NCI-H2227 treated with DMSO at 0.1 percent for 48 hours (cell line): ENCODE measurements at regions not wholly inside any gene's neighbourhood (a gene's known extent, or its start where the extent isn't known, plus 50 kb on each side); places are given as distances from the start of the nearest gene placed in this dataset.
A peak's percentile ranks its signal among the peaks of the same experiment; 100 is the strongest.

ENCODE experiments used
- DNase-seq: peaks from one replicate; lab custom pipeline; 2025; lab: John Stamatoyannopoulos, UW

DNA sequence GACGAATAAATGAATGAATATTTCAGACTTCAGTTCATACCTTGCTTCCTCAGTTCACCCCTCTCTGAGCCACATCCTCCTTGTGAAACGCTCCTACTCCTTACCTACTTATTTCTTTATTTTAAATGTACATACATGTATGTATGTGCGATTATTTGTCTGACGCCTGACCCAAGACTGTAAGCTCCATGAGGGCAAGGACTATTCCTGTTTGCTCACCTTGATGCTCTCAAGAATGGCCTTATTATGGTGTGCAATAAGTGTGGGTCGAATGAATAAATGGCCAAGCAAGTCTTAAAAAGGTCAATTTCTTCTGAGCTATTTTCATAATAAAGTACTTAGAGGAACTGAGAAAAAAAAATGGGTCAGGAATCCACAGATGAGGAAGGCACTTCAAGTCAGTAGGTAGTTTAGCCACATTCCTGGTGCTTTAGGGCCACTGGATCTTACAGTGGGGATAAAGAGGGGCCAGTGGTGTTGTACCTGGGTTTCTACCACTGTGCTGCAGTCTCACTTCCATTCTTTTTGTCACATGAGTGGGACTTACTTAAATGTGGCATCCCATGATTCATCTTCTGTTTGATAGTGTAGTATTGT, 74.7 kb downstream of the SDC1 start:
- DNase-seq, result no peak

DNA sequence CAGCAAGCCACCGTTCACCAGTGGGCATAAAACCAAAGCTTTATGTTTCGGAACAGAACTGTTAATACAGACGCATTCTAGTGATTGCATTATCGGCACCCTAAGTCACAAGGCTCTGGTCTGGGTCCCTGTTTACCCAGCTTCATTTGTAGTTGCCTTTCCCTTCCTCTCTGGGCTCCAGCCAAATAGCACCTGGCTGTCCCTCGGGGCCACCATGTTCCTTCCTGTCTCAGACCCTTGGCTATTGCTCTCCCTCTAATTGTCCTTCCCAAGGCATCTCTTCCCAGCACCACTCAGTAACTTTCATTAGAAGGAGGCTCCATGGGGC, 75.3 kb downstream of the SDC1 start:
- DNase-seq, result no peak

DNA sequence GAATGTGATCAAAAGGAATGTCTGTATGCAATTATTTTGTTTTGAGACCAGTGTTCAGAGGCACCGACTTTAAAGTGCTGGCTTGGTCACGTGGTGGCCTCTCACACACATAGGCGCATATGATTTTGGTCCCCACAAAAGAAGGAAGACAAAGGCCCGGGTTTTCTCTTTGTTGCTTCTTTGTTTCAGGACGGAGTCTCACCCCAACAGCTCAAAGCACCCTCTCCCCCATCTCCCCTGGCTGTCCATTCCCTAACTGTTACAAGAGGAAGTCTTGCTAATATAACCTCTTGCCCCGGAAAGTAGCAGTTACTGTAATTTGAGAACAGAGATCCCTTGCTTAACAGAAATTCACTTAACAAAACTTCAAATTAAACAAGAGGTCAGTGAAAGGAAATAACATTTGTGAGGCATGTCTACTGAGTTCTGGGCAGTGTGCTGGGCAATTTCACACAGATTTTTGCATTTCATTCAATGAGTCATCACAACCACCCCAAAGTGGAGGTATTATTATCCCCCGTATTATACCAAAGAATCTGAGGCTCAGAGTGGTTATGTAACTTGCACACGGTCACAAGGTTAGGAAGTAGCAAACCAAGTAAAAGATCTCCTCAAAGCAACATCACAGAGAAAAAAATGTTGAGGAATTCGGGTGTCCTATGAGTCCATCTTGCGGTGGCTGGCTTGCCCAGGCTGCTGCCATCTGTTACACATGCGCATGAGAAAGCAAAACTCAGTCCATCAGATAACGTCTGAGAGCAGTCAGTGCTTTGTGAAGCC, 75.8 kb downstream of the SDC1 start:
- DNase-seq, result no peak

DNA sequence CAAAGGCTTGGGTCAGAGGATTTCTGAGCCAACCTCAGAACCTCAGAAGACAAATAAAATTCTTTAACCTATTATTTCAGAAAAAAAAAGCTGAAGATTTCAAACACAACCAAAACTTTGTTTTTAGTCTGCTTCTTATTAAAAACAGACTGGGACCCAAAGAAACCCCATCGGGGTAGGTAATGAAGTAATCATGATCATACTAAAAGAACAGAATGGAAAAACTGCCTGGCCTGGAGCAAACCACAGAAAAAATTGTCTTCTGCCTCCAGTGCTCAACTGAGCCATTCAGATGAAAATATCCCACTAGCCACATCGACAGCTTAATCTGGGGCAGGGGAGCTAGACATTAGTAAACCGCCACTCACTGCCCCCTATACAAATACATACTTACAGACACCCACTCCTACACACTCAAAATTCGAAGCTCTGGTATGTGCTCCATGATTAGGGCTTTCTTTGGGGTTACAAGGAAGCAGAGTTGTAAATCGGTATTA, 76.5 kb downstream of the SDC1 start:
- DNase-seq, result no peak

DNA sequence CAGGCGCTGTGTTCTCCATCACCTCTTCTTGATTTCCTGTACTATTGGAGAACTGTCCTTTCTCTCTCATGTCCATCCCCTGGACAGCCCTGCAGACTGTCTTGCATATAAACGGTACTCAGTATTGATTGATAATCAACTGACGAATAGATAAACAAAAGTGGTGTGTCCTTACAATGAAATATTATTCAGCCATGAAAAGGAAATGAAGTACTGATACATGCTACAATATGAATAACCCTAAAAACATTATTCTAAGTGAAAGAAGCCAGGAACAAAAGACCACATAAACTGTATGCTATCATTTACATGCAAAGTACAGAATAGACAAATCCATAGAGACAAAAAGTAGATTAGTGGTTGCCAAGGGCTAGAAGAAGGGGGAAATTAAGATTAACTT, 77.6 kb downstream of the SDC1 start:
- DNase-seq, result no peak

DNA sequence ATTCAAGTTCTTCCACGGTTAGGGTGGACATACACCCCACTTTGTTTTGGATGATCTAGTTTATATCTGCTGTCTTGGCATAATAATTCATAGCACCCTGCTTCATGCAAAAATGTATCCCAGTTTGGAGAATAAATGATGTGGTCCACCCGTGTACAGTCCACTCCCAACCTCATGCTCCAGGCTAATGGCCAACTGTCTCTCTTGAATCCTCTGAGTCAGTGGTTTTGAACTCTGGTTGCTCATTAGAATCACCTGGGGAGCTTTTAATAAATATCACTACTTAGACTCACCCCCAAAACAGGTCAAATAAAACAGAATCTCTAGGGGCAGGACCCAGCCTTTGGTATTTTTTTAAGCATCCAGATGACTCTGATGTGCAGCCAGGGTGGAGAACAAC, 78.5 kb downstream of the SDC1 start:
- DNase-seq, result no peak

DNA sequence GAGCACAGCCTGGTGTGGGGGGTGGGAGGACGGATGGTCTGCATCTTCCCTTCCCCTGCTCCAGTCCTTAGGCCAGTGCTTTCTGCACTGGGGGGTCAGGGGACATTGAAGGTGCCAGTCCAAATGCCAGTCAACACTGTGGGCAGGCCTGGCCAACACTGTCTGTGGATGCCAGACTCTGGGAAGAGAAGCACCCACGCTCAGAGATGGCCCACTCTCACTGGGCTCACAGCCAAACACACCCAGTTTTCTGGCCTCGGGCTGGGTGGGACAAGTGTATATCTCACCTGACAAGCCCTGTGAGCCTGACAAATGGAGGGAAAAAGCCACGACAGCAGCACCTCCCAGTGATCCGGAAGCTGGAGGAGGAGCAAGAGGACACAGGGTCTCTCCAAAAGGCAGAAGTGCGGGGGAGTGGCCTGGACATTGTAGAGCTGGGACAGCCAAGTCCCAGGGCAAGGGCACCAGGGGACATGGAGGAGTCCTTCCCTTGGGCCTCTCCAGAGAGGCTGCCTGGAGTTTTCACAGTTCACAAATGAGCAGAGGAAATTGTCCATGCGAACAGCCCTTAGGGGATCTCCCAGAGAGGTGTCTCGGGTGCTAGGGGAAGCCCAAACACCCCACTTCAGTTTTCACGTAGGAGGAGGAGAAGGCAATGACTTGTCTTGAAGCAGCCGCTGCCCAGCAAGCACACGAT, 79.3 kb downstream of the SDC1 start:
- DNase-seq, result no peak

DNA sequence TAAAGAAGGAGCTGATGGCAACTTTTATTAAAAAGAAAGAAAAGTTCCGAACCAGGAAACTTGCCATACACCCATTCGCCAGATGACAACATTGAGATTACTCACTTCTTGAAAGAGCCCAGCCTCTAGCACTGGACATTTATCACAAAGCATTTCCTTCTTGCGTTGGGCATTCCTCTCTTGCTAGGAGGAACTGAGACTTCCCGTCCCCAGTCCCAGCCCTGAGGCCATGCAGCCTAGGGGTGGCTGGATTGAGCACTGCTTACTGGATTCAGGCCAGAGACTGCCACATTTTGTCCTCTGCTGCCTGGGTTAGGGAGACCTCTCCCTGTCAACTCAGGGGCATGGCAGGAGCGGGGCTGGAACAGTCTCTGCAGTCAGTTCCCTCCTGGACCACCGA, 80.1 kb downstream of the SDC1 start:
- no peak for DNase-seq

DNA sequence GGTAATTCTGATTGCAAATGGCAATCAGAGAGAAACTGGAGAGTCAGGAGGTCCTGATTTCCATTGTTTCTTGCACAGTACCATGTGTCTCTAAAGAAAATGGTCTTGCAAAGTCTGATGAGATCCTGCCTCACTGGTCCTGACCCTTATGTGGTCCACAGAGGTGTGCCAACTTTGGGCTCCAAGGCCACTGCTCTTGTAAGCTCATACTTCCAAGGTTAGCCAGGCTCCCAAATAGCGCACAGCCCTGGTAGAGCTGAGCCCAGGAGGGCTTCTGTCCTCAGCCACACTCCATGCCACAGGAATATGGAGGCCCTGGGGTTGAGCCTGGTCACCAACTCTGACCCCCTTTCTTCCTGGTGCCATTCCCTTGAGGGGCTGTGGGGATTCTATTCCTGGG, 80.7 kb downstream of the SDC1 start:
- DNase-seq, result no peak

DNA sequence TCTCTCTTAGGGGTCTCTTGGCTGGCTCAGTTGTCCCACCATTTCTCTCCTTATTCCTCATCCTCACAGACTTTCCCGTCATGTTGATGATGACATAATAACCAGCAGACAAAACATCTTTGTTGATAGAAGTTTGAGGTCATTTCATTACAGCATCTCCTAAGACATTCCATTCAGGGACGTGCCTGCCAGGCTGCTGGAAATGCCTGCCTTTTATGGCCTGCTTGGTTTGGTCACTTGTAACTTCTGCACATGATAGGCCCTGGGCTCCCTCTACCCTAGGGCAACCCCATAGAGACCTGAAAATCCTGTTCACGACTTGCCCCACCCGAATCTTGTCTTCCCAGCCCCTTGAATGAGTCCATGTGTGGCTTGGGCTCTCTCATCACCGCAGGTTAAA, 81.7 kb downstream of the SDC1 start:
- no peak for DNase-seq

DNA sequence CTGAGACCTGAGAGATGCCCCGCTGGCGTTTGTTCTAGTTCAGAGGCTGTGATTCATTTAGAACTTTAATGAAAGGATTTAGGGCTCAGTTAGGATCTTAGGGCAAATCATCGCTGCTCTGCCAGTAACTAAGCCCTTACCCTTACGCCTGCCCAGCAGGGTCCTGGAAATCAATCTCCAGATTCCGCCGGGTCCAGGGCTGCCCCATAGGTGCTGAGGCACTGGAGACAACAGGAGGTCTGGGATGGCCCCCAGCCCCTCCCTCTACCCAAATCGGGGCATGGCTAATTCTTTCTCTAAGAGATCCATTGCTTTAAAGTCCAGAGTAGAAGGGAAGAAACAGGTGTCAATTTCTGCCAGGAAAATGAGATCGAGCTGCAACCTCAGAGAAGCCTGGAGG, 83.1 kb downstream of the SDC1 start:
- no peak for DNase-seq

DNA sequence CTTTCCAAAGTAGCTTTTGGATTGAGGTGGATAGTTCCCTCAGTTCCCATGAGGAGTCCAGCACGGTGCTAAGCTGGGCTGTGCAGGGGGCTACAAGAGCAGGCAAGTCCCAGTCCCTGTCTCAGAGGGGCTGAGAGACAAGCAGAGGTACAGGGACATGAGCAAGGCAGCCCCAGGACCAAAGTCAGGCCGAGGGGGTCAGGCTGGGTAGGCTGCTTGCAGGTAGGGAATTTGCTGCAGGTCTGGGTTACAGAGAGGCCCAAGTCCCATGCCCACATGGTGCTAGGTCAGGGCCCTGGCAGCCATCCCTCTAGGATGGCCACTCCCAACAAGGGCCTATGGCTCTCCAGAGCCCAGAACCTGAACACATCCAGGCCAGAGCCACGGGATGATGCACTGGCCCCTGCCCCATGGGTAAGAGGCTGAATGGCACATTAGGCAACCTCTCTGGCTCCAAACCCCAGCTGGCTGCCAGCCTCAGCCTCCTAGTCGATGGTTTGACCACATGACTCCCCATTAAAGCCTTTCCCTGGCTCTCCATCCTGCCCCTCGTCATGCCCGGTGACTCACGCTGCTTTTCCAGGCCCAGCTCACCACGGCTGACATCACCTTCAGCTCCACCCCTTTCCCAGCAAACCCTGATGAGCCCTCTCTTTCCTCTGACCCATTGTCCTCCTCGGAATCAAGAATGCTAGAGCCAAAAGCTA, 83.7 kb downstream of the SDC1 start:
- no peak for DNase-seq

DNA sequence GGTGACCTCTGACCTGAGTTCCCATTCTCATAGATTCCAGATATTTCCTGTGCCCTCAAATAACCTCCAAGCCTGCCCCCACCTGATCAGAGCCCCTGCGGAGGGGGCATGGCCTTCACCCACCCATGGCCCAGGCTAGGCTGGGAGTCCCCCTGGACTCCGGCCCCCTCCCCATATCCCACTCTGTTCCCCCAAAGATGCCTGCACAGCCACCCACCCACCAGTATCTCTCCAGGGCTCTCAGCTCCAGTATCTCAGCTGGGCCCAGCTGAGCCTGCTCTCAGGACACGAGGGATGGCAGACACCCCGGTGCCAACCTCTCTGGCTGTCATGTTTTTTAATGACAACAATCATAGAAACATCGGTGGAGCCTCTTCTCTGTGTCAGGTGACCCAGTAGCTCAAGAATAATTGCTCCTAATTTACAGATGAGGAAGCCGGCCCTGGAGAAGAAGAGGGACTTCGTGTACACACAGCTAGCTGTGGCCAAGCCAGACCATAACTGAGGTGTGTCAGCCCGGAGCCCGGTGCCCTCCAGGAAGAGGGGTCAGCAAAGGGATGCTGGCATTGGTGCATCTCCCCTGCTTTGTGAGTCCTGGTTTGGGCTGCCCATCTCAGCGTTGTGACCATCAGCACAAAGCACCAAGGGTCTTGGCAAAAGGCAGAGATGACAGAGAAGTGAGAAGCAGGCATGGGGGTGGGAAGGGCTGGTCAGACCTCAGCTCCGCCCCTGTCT, 84.4 kb downstream of the SDC1 start:
- DNase-seq, result no peak

DNA sequence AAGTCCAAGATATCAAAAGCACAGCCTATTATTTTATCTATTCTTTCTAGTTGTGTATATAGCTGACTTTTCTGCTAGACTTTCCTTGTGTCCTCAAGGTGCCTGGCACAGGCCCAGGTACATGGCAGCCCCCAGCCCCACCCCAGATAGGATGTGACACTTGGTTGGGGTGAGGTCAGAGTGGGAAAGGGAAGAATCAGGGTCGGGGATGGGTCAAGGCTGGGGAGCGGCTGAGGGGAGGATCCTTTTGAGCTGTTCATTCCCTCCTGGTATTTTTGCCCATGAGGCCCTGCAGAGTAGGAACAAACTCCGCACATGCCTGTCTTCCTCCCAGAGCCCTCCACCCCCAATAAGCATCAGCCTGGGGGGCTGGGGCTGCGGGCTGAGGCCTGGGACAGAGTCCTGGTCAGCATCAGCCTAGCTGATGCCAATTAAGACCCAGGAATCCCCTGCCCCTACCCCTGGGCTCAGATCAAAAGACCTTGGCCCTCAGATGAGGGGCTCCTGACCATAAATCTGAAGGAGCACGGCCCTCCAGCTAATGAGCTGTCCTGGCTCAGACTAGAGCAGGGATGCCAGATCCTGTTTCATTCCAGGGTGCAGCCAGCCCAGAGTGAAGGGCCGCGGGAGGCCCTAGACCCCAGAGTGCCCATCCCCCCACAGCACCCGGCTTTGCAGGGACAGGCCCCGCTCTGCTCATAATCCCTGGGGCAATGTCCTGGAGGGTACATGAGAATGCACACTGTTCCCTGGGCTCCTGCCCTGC, 85.3 kb downstream of the SDC1 start:
- no peak for DNase-seq

DNA sequence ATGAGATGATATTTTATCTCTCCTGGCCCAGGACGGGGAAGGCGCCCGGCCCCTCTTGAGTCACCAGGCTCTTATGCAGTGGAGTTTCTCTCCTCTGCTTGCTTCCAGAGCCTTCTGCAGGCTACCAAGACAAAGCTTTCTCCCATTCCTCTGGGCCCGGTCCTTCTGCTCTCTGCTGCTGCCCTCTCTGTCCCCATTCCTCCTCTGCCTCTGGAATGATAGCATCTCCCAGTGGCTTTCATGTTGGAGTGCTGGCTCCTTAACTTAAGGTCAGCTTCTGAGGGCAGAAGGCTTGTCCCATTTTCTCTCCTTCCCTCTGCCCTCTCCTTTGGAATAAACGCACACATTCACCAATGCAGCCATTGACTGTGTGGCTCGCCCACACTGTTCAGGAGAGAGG, 86.2 kb downstream of the SDC1 start:
- no peak for DNase-seq

DNA sequence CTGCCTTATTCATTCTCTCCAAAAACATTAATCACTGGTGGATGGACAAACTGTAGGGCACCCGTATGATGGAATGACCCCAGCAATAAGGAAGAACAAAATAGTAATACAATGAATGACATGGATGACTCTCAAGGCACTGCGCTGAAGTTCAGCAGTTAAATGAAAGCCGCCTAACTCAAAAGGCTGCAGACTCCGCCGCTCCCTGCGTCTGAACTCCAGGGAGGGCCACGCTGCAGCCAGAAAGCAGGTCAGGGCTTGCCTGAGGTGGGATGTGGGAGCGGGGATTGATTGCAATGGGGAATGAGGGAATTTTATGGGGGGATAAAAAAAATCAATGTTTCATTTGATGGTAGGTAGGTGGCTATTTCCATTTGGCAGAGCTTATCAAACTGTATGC, 86.5 kb upstream of the LAPTM4A start:
- no peak for DNase-seq

DNA sequence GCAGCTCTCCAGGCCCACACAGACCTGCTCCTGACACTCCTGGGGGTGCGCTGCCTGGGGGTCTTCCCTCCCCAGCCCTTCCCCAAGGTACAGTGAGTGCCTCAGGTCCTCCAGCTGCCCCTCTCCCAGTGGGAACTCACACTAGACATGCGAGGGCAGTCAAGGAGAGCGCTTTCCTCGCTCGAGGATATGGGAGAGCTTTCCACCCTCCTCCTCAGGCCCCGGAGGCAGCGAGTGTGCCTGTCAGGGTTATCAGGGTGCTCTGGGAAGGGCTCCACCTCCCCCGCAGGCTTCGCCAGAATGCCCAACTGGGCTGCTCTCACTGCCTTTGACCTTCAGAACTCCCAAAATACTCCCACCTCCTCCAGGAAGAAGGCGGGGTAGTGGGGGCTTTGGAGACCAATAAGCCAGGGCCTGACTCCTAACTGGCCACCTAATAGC, 85.7 kb upstream of the LAPTM4A start:
- DNase-seq, result no peak

DNA sequence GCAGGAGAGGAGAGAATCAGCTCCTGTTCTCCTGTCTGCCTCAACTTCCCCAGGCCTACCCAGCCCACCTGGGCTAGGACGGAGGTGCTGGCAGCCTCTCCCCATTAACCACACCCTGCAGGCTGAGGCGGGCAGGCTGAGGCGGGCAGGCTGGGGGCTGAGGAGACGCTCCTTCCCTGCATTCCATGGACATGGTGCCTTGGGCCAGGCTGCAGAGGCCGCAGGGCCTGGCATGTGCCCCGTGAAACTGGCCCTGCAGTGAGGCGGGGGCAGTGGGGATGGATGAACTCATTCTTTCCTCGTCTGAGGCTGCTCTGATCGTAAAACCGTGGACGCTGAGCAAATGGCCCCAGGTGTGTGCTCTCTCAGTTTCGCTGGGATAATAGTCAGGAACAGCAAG, 84.7 kb upstream of the LAPTM4A start:
- no peak for DNase-seq

DNA sequence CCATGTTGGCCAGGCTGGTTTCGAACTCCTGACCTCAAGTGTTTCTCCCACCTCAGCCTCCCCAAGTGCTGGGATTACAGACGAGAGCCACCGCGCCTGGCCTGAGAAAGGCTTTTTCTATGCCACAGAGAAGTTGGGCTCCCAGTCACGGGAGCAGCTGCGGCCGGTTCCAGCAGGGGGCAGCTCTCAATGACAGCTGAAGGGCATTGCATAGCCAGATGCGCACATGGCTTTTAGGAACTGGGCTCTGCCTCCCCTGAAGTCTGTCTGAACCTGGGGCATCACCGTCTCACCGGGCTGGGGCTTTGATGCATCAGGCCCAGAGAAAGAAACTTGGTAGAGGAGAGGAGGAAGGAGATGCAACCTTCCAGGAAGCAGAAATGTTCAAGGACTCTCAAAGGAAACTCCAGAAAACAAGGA, 84.2 kb upstream of the LAPTM4A start:
- peak; percentile 51 for DNase-seq

DNA sequence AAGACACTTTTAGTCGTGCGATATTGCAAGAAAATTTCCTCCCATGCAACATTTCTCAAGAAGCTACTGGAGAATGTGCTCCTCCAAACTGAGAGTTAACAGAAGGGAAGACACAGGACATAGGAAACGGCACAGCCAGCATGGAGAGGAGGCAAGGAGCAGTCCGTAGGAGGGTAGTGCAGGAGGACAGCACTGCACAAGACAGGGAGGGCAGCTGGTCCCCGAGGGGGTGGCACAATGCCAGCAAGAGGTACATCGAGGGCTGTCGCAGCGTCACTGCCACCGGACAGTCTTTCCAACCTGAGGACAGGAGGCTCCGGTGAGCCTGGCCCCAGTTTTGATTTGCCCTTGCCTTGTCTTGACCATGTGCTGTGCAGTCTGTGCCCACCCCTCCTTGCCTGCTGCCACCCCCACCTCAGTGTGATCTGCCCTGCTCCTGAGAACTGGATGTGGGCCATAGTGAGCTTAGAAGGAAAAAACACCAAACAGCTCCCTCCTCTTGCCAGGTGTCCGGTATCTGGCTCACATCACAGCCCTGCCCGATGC, 81.6 kb upstream of the LAPTM4A start:
- DNase-seq, result no peak
